Astrocyte (in vitro differentiated cells and primary cell): ENCODE measurements at regions not wholly inside any gene's neighbourhood (a gene's known extent, or its start where the extent isn't known, plus 50 kb on each side); places are given as distances from the start of the nearest gene placed in this dataset.

Experiments used
- EZH2 ChIP-seq: IDR thresholded peaks from 2 replicates; pipeline ENCODE4 v1.6.1; 2012; ENCODE audit warnings: mild to moderate bottlenecking, low read length, inconsistent platforms; ENCODE audit not compliant: insufficient read depth
- TF ChIP-seq, protein P1 (sequence below): IDR thresholded peaks from 2 replicates; pipeline ENCODE4 v1.5.1; 2011; ENCODE audit warnings: low read depth, mild to moderate bottlenecking, inconsistent platforms, low read length, moderate library complexity; ENCODE audit not compliant: insufficient read depth

DNA sequence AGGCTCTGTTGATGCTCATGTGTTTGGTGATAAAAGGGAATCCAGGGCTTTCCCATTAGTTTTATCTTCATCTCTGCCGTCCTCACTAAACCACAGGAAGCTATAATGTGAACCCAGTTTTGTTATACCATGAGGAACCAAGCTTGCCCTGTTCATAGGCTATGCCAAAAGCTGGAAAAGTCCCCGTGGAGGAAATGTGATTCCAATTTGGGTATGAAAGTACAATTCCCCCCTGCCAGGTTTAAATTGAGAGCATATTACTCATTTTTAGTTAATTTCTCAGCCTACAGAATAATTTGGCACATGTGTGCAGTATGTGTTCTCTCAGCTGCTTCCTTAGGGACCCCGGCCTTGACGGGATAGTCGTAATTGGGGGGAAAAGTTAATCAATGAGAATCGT lies 327.4 kb downstream of the RND3 start:
- TF ChIP-seq, protein P1, sequence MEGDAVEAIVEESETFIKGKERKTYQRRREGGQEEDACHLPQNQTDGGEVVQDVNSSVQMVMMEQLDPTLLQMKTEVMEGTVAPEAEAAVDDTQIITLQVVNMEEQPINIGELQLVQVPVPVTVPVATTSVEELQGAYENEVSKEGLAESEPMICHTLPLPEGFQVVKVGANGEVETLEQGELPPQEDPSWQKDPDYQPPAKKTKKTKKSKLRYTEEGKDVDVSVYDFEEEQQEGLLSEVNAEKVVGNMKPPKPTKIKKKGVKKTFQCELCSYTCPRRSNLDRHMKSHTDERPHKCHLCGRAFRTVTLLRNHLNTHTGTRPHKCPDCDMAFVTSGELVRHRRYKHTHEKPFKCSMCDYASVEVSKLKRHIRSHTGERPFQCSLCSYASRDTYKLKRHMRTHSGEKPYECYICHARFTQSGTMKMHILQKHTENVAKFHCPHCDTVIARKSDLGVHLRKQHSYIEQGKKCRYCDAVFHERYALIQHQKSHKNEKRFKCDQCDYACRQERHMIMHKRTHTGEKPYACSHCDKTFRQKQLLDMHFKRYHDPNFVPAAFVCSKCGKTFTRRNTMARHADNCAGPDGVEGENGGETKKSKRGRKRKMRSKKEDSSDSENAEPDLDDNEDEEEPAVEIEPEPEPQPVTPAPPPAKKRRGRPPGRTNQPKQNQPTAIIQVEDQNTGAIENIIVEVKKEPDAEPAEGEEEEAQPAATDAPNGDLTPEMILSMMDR = no peak
- TF ChIP-seq EZH2 = no peak
